ENCODE measurements at regions not wholly inside any gene's neighbourhood (a gene's known extent, or its start where the extent isn't known, plus 50 kb on each side); places are given as distances from the start of the nearest gene placed in this dataset.

GRCh38 chr16:24643489-24643888 lies 86.0 kb upstream of the TNRC6A start:
- no peak for TF ChIP-seq CTCF (IDR thresholded peaks at IDR 0.05; ENCODE audit: low read depth, low read length, poor library complexity, severe bottlenecking)
- TF ChIP-seq EZH2phosphoT487 (IDR thresholded peaks at IDR 0.05; ENCODE audit: borderline replicate concordance, low read length) = no peak
